GM12872 (cell line): ENCODE measurements at regions not wholly inside any gene's neighbourhood (a gene's known extent, or its start where the extent isn't known, plus 50 kb on each side); places are given as distances from the start of the nearest gene placed in this dataset.

ENCODE experiments used
- CTCF ChIP-seq: IDR thresholded peaks from 3 replicates; pipeline ENCODE4 v1.5.1; 2011; ENCODE audit warnings: low read depth, mild to moderate bottlenecking, low read length, moderate library complexity; ENCODE audit not compliant: insufficient read depth

GRCh38 chr13:109700176-109700575 is 86.2 kb downstream of the IRS2 start:
- no peak for TF ChIP-seq CTCF

- no peak for TF ChIP-seq CTCF
Measured at GRCh38 chr13:109699628-109700071, 86.7 kb downstream of the IRS2 start.

DNA sequence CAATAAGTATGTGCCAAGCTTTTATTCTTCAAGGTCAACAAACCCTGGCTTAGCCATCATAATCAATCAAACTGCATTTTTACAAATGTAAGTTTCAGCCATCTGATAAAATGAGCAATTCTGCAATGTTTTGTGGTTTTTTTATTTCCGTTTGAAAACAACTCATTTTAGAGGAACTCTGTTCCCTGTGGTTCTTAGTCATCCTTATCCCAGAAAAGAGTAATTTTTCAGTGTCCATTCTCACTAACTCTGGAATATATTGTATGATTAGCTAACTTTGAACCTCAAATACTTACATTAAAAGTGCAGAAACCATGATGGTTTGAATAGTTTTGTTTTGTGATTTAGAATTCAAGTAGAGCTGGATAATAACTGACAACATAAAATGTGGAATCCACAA is 87.6 kb downstream of the IRS2 start:
- TF ChIP-seq CTCF = no peak

GRCh38 chr13:109697936-109698335 is 88.4 kb downstream of the IRS2 start:
- TF ChIP-seq CTCF = no peak

DNA sequence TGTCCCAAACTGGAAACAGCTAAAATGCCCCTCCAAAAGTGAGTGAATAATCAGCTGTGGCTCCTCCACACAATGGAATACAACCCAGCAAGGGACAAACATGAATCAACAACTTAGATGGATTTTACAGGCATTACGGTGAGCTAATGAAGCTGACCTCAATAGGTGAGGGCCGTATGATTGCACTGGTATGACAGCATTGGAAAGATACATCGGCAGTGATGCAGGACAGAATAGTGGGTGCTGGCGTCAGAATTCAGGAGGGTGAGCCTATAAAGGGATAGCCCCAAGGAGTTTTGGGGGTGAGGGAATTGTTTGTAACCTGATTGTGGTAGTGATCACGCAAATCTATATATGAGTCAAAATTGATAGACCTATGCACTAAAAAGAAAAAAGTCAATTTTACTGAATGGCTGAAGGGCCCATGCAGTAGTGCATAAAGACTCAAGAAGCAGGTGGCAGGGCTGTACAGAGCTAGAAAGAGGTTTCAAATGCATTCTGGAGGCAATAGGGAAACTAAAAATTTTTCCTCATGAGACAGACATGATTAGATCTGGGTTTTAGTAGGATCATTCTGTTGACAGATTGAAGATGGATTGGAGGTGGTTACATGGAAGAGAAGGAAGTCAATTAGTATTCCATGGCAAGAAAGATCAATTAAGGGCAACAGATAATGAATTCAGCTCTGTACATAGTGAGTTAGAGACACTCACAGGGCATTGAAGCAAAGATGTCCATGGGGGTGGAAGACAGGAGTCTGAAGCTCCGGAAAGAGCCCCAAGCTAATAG is 90.8 kb downstream of the IRS2 start:
- no peak for TF ChIP-seq CTCF

- no peak for TF ChIP-seq CTCF
Measured at GRCh38 chr13:109694972-109695371, 91.4 kb downstream of the IRS2 start.

GRCh38 chr13:109693213-109693612 is 93.2 kb downstream of the IRS2 start:
- TF ChIP-seq CTCF = no peak
